ENCODE measurements at regions not wholly inside any gene's neighbourhood (a gene's known extent, or its start where the extent isn't known, plus 50 kb on each side); places are given as distances from the start of the nearest gene placed in this dataset.
A peak's percentile ranks its signal among the peaks of the same experiment; 100 is the strongest.

GRCh38 chr13:99057310-99057975, 79.6 kb upstream of the DOCK9 start:
- H3K4ac ChIP-seq (ENCODE audit: low read depth, low read length): no peak overlapping the region
- H2AK9ac ChIP-seq (replicated peaks; ENCODE audit: low read depth, low read length, poor library complexity): no peak overlapping the region
- H3K14ac ChIP-seq (replicated peaks; ENCODE audit: low read depth, low read length): no peak overlapping the region
- no TSS peak for BruUV-seq (replicated peaks)
- TF ChIP-seq CEBPB (IDR thresholded peaks at IDR 0.05; ENCODE audit: low read depth, low read length): peak; percentile 88
- TF ChIP-seq MAZ (IDR thresholded peaks at IDR 0.05; ENCODE audit: borderline replicate concordance, low read depth, low read length): no peak
- no CpG with 5 or more reads among the region's 4 CpGs for WGBS, 2 experiments (ENCODE audit: extremely low coverage in 2 of 2, insufficient read length in 1 of 2)
- H3K27ac ChIP-seq (ENCODE audit: insufficient read depth, low read length): no peak overlapping the region
- dilution Hi-C loops (cut with HindIII; ENCODE audit: low sequenced_read_pairs, unreplicated experiment): no loop called here
- H3K27me3 ChIP-seq (ENCODE audit: control insufficient read depth, insufficient read depth, low read length): no peaks in the 10 kb centered on the region
- H3K4me2 ChIP-seq (ENCODE audit: low read depth, low read length): no peak overlapping the region
- no peak overlapping the region for H4K91ac ChIP-seq (ENCODE audit: insufficient read depth, low read depth, low read length)
- H3K9me1 ChIP-seq (ENCODE audit: insufficient read depth, low read length): peaks cover 2% of the 10 kb centered on the region; the same call in 1 of the 2 replicates
- peaks cover 6% of the 10 kb centered on the region; the same call in 1 of the 2 replicates for H3K4me1 ChIP-seq (ENCODE audit: control insufficient read depth, insufficient read depth, low read length)
- H2BK20ac ChIP-seq (ENCODE audit: low read depth, low read length): no peak overlapping the region
- CTCF ChIA-PET: no interaction called here
- H2BK15ac ChIP-seq (ENCODE audit: low read depth, low read length): no peak overlapping the region
- H3K79me1 ChIP-seq (ENCODE audit: low read depth in 1 of 2, low read length in 2 of 2): peaks cover 0 to 31% of the 10 kb centered on the region in 2 experiments; a peak in 3 of 4 replicates
- H3K9me3 ChIP-seq (ENCODE audit: control insufficient read depth, insufficient read depth, low read length): no peaks in the 10 kb centered on the region
- peak overlapping the region; percentile 44; the same call in 1 of the 2 replicates for H2AK5ac ChIP-seq (ENCODE audit: low read depth, low read length)
- peak; percentile 31 for DNase-seq
- intact Hi-C loops (cut with micrococcal nuclease): no loop called here
- no peak overlapping the region for H3K23ac ChIP-seq (ENCODE audit: low read depth, low read length)
- H2AFZ ChIP-seq (replicated peaks; ENCODE audit: low read length, poor library complexity): no peak overlapping the region
- H4K8ac ChIP-seq (ENCODE audit: low read depth in 2 of 2, low read length in 2 of 2): no peak overlapping the region
- no peak overlapping the region for H3K9ac ChIP-seq (ENCODE audit: low read depth, low read length)
- in situ Hi-C loops (cut with MboI; ENCODE audit: low sequenced_read_pairs): no loop called here
- H4K5ac ChIP-seq (ENCODE audit: low read depth, low read length): no peak overlapping the region
- no peak overlapping the region for H3K4me3 ChIP-seq (ENCODE audit: insufficient read depth, low read depth, low read length)
- H3K56ac ChIP-seq (ENCODE audit: extremely low read depth, insufficient read depth, low read length): no peak overlapping the region
- H2BK5ac ChIP-seq (ENCODE audit: low read depth, low read length, poor library complexity, severe bottlenecking): no peak overlapping the region
- H2BK120ac ChIP-seq (ENCODE audit: low read depth, low read length): no peak overlapping the region
- ATAC-seq (ENCODE audit: low read depth): no peak; the same call in 1 of the 2 replicates
- no peak overlapping the region for H3K18ac ChIP-seq (ENCODE audit: low read depth, low read length)
- POLR2A ChIA-PET (ENCODE audit: unreplicated experiment): no interaction called here
- H3K36me3 ChIP-seq (ENCODE audit: control insufficient read depth, insufficient read depth, low read length): no peaks in the 10 kb centered on the region
- no peaks in the 10 kb centered on the region for H4K20me1 ChIP-seq (ENCODE audit: insufficient read depth, low read length)
